Lung (tissue), 11 donors: ENCODE measurements at regions not wholly inside any gene's neighbourhood (a gene's known extent, or its start where the extent isn't known, plus 50 kb on each side); places are given as distances from the start of the nearest gene placed in this dataset.

ENCODE experiments used
- ATAC-seq: fragments of 200-7000 bp; cut with Tn5 transposase; one replicate; pipeline ENCODE4 v1.9.1; 2020; ENCODE audit warnings: moderate number of reproducible peaks; ENCODE audit not compliant: insufficient read depth, low FRiP score
- DNase-seq, 3 donors: peaks; one replicate each; pipeline ENCODE4 v3.0.0-alpha.2; 2013 to 2017
- H3K27ac ChIP-seq, 2 donors: one replicate each; pipeline ENCODE4 v1.5.1; 2013; ENCODE audit warnings: mild to moderate bottlenecking in 2 of 2, moderate library complexity in 2 of 2, control low read depth in 1 of 2, inconsistent platforms in 1 of 2, low read depth in 1 of 2, low read length in 1 of 2
- H3K27me3 ChIP-seq, 3 donors: one replicate each; pipeline ENCODE4 v1.5.1; 2013; ENCODE audit warnings: low read length in 2 of 3; ENCODE audit not compliant: control insufficient read depth in 3 of 3, insufficient read depth in 3 of 3
- H3K36me3 ChIP-seq, 4 donors: one replicate each; pipeline ENCODE4 v1.5.1; 2013; ENCODE audit warnings: low read length in 4 of 4, mild to moderate bottlenecking in 1 of 4, moderate library complexity in 1 of 4; ENCODE audit not compliant: control insufficient read depth in 4 of 4, insufficient read depth in 4 of 4
- H3K4me1 ChIP-seq, 5 donors: one replicate each; pipeline ENCODE4 v1.5.1; 2013; ENCODE audit warnings: low read length in 5 of 5, mild to moderate bottlenecking in 2 of 5, moderate library complexity in 1 of 5; ENCODE audit not compliant: control insufficient read depth in 5 of 5, insufficient read depth in 5 of 5
- H3K4me3 ChIP-seq: one replicate; pipeline ENCODE4 v1.5.1; 2013; ENCODE audit warnings: mild to moderate bottlenecking, control low read depth, moderate library complexity
- H3K9ac ChIP-seq, 2 donors: one replicate each; pipeline ENCODE4 v1.5.1; 2013; ENCODE audit warnings: low read length in 2 of 2, control low read depth in 1 of 2; ENCODE audit not compliant: insufficient read depth in 1 of 2
- H3K9me3 ChIP-seq, 4 donors: one replicate each; pipeline ENCODE4 v1.5.1; 2013; ENCODE audit warnings: low read length in 3 of 4, mild to moderate bottlenecking in 1 of 4, moderate library complexity in 1 of 4; ENCODE audit not compliant: control insufficient read depth in 4 of 4, insufficient read depth in 3 of 4
- CTCF ChIP-seq: IDR thresholded peaks from 2 replicates; pipeline ENCODE4 v1.5.1; 2012; ENCODE audit warnings: mild to moderate bottlenecking; ENCODE audit errors: control extremely low read depth, extremely low read depth
- WGBS, 2 donors: extraction: QIAGEN DNeasy Blood & Tissue Kit; methylation state at CpG; one replicate each; pipeline ENCODE4 v1.1.7; 2013; 5-methylcytosine and 5-hydroxymethylcytosine counted together
- donor health status: control.
- donor health status: control.
- donor health status: Bipolar disorder and iron deficiency.
- donor health status: healthy.
- donor health status: DM: yes; HTN: yes; CAD: no.

GRCh38 chr16:16945207-16945606, 525.6 kb downstream of the XYLT1 start:
- 86 to 87% methylated on average over 1 of the region's 1 CpG for WGBS, 2 donors
- no peak for ATAC-seq
- TF ChIP-seq CTCF, result no peak
- Histone ChIP-seq H3K9me3 (no peaks in the 10 kb centered on the region), H3K9ac (no peak overlapping the region), H3K27me3 (peaks cover 0 to 4% (median 0%) of the 10 kb centered on the region in 3 donors), H3K4me3 (no peak overlapping the region), H3K27ac (no peak overlapping the region), H3K36me3 (no peaks in the 10 kb centered on the region), H3K4me1 (no peaks in the 10 kb centered on the region)
- no peak for DNase-seq

- H3K9ac ChIP-seq, result no peak overlapping the region
- H3K9me3 ChIP-seq, result peaks cover 0 to 10% (median 0%) of the 10 kb centered on the region in 4 donors
- no peak for TF ChIP-seq CTCF
- no peaks in the 10 kb centered on the region for H3K36me3 ChIP-seq
- H3K27ac ChIP-seq, result no peak overlapping the region
- DNase-seq (no peak), ATAC-seq (no peak)
- H3K4me3 ChIP-seq, result no peak overlapping the region
- peaks cover 0 to 2% (median 0%) of the 10 kb centered on the region in 3 donors for H3K27me3 ChIP-seq
- H3K4me1 ChIP-seq, result no peaks in the 10 kb centered on the region
- 59 to 73% methylated on average over 2 of the region's 2 CpGs for WGBS, 2 donors
Measured at GRCh38 chr16:16956376-16956775, 514.4 kb downstream of the XYLT1 start.

GRCh38 chr16:16960785-16961184, 510.0 kb downstream of the XYLT1 start:
- Histone ChIP-seq H3K9me3 (peaks cover 0 to 3% (median under 1%) of the 10 kb centered on the region in 4 donors), H3K9ac (no peak overlapping the region), H3K4me1 (no peaks in the 10 kb centered on the region), H3K27ac (no peak overlapping the region), H3K4me3 (no peak overlapping the region), H3K27me3 (peaks cover 0 to 2% (median 0%) of the 10 kb centered on the region in 3 donors), H3K36me3 (no peaks in the 10 kb centered on the region)
- DNase-seq, result no peak
- no peak for ATAC-seq
- TF ChIP-seq CTCF, result no peak
- 87 to 89% methylated on average over 2 of the region's 2 CpGs for WGBS, 2 donors

- ATAC-seq (no peak), DNase-seq (no peak)
- Histone ChIP-seq H3K9ac (no peak overlapping the region), H3K27ac (no peak overlapping the region), H3K36me3 (no peaks in the 10 kb centered on the region), H3K4me3 (no peak overlapping the region), H3K9me3 (peaks cover 0 to 6% (median 1%) of the 10 kb centered on the region in 4 donors), H3K27me3 (no peaks in the 10 kb centered on the region), H3K4me1 (no peaks in the 10 kb centered on the region)
- 69 to 74% methylated on average over 2 of the region's 2 CpGs for WGBS, 2 donors
- no peak for TF ChIP-seq CTCF
Measured at GRCh38 chr16:16966439-16966838, 504.3 kb downstream of the XYLT1 start.
